BLaER1 (cell line): ENCODE measurements at regions not wholly inside any gene's neighbourhood (a gene's known extent, or its start where the extent isn't known, plus 50 kb on each side); places are given as distances from the start of the nearest gene placed in this dataset.
"Not testable (repeated sequence)": the region's sequence is repeated elsewhere in the genome, so short reads cannot be mapped to it uniquely, and the experiment has no call there.

Experiments
- H3K27ac ChIP-seq: shearing (Covaris generic); formaldehyde crosslinking; 2 replicates; pipeline ENCODE4 v1.8.1; 2022
- H3K27me3 ChIP-seq: shearing (Covaris generic); formaldehyde crosslinking; 2 replicates; pipeline ENCODE4 v1.8.1; 2022
- H3K36me3 ChIP-seq: shearing (Covaris generic); formaldehyde crosslinking; 2 replicates; pipeline ENCODE4 v1.8.1; 2022
- H3K4me1 ChIP-seq: shearing (Covaris generic); formaldehyde crosslinking; 2 replicates; pipeline ENCODE4 v1.8.1; 2022
- H3K4me2 ChIP-seq: shearing (Covaris generic); formaldehyde crosslinking; 2 replicates; pipeline ENCODE4 v1.8.1; 2022
- H3K4me3 ChIP-seq: shearing (Covaris generic); formaldehyde crosslinking; 2 replicates; pipeline ENCODE4 v1.8.1; 2022
- H3K9ac ChIP-seq: shearing (Covaris generic); formaldehyde crosslinking; 2 replicates; pipeline ENCODE4 v1.8.1; 2022
- H3K9me3 ChIP-seq: shearing (Covaris generic); formaldehyde crosslinking; 2 replicates; pipeline ENCODE4 v1.8.1; 2022
- H4K20me1 ChIP-seq: shearing (Covaris generic); formaldehyde crosslinking; 2 replicates; pipeline ENCODE4 v1.8.1; 2022
- Cebpa-rat ChIP-seq: shearing (Covaris generic); IDR thresholded peaks from 2 replicates; pipeline ENCODE4 v1.8.1; 2022

DNA sequence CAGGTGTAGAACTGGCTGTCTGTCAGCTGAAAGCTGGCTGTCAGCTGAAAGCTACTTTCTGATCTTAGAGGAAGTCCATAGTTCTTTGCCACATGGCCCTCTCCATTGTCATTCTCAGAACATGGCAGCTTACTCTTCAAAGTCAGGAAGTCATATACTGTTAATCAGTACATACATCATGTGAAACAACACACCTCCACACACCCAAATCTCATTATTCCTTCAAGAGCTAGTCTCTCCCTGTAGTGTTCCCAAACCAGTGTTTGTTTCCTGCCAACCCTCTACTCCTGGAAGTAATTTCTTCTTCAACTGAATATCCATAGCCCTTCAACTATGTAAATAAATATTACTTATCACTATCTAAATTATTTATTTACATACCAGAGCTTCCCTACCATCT lies 58.9 kb downstream of the OR5AK2 start:
- H4K20me1 ChIP-seq = no peaks in the 10 kb centered on the region
- no peaks in the 10 kb centered on the region for H3K27me3 ChIP-seq
- no peaks in the 10 kb centered on the region for H3K4me1 ChIP-seq
- TF ChIP-seq Cebpa-rat = no peak
- H3K4me2 ChIP-seq = no peak overlapping the region
- no peak overlapping the region for H3K9ac ChIP-seq
- no peaks in the 10 kb centered on the region for H3K36me3 ChIP-seq
- H3K9me3 ChIP-seq = no peaks in the 10 kb centered on the region
- H3K4me3 ChIP-seq = no peak overlapping the region
- H3K27ac ChIP-seq = no peak overlapping the region

GRCh38 chr11:57049749-57050148 lies 61.0 kb downstream of the OR5AK2 start:
- no peak overlapping the region for H3K4me3 ChIP-seq
- H3K9ac ChIP-seq = no peak overlapping the region
- no peaks in the 10 kb centered on the region for H3K27me3 ChIP-seq
- H3K4me2 ChIP-seq = no peak overlapping the region
- no peaks in the 10 kb centered on the region for H3K9me3 ChIP-seq
- H3K36me3 ChIP-seq = no peaks in the 10 kb centered on the region
- H3K27ac ChIP-seq = no peak overlapping the region
- no peak for TF ChIP-seq Cebpa-rat
- H4K20me1 ChIP-seq = no peaks in the 10 kb centered on the region
- no peaks in the 10 kb centered on the region for H3K4me1 ChIP-seq

DNA sequence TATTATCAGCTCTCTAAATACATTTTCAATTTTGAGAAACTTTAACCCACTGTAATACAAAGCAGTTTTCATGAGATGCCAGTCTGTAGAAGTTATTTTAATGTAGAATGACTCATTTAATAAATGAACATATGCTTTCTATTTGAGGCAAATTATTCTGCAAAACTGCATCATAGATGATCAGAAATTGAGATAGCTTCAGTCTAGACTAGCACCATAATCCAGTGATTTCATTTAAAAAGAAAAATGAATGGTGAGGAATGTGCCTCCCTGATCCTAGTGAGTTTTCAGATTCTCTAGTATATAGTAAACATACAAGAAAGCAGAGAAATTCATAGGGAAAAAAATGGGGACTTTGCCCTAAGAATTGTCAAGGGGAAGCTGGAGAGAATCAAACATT lies 66.1 kb downstream of the OR5AK2 start:
- Histone ChIP-seq H3K4me2 (no peak overlapping the region), H3K27ac (no peak overlapping the region), H3K4me1 (no peaks in the 10 kb centered on the region), H3K36me3 (no peaks in the 10 kb centered on the region), H3K9me3 (no peaks in the 10 kb centered on the region), H3K9ac (no peak overlapping the region), H4K20me1 (no peaks in the 10 kb centered on the region), H3K4me3 (no peak overlapping the region), H3K27me3 (no peaks in the 10 kb centered on the region)
- TF ChIP-seq Cebpa-rat = no peak

GRCh38 chr11:57055744-57056143 lies 67.0 kb downstream of the OR5AK2 start:
- Histone ChIP-seq H3K4me3 (no peak overlapping the region), H3K9ac (no peak overlapping the region), H3K27ac (no peak overlapping the region), H3K9me3 (no peaks in the 10 kb centered on the region), H4K20me1 (no peaks in the 10 kb centered on the region), H3K4me2 (no peak overlapping the region), H3K4me1 (no peaks in the 10 kb centered on the region), H3K27me3 (no peaks in the 10 kb centered on the region), H3K36me3 (no peaks in the 10 kb centered on the region)
- no peak for TF ChIP-seq Cebpa-rat

- H3K27me3 ChIP-seq = no peaks in the 10 kb centered on the region
- H3K4me2 ChIP-seq = no peak overlapping the region
- no peak for TF ChIP-seq Cebpa-rat
- no peak overlapping the region for H3K9ac ChIP-seq
- H3K4me3 ChIP-seq = no peak overlapping the region
- H3K36me3 ChIP-seq = no peaks in the 10 kb centered on the region
- H4K20me1 ChIP-seq = no peaks in the 10 kb centered on the region
- H3K9me3 ChIP-seq = no peaks in the 10 kb centered on the region
- H3K4me1 ChIP-seq = no peaks in the 10 kb centered on the region
- no peak overlapping the region for H3K27ac ChIP-seq
These were observed 68.0 kb downstream of the OR5AK2 start for GRCh38 chr11:57056735-57057134.

DNA sequence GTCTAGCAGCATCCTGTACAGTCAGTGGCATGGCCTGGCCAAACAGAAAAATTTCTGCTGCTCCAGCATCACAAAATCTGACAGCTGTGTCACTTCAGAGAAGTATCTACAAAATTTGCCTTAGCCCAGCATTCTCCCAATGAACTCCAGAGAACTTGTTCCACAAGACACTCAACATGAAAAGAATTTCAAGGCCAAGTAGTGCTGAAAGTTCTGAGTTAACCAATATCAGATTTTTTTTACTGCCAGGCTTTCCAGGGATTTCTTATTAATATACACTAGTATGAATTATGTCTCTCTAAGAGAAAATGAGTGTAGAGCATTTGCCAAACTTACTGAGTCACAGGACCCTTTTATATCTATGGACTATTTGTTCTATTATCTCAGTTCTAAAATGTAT lies 68.8 kb downstream of the OR5AK2 start:
- H3K36me3 ChIP-seq = no peaks in the 10 kb centered on the region
- H3K27ac ChIP-seq = no peak overlapping the region
- H3K27me3 ChIP-seq = no peaks in the 10 kb centered on the region
- H3K4me3 ChIP-seq = no peak overlapping the region
- no peak overlapping the region for H3K9ac ChIP-seq
- no peaks in the 10 kb centered on the region for H4K20me1 ChIP-seq
- no peak overlapping the region for H3K4me2 ChIP-seq
- peaks cover 5% of the 10 kb centered on the region; the same call in 1 of the 2 replicates for H3K9me3 ChIP-seq
- H3K4me1 ChIP-seq = no peaks in the 10 kb centered on the region
- no peak for TF ChIP-seq Cebpa-rat

DNA sequence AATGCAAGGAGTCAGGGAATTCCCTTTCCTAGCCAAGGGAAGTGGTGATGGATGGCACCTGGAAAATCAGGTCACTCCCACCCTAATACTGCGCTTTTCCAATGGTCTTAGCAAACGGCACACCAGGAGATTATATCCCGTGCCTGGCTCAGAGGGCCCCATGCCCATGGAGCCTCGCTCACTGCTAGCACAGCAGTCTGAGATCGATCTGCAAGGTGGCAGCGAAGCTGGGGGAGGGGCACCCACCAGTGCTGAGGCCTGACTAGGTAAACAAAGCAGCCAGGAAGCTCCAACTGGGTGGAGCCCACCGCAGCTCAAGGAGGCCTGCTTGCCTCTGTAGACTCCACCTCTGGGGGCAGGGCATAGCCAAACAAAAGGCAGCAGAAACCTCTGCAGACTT lies 74.2 kb downstream of the OR5AK2 start:
- not testable (repeated sequence) for H3K9ac ChIP-seq, H3K27me3 ChIP-seq, H3K36me3 ChIP-seq, H3K27ac ChIP-seq, H3K4me3 ChIP-seq, H3K4me1 ChIP-seq, H3K4me2 ChIP-seq, H4K20me1 ChIP-seq
- peaks cover 15% of the 10 kb centered on the region; the same call in 1 of the 2 replicates for H3K9me3 ChIP-seq

DNA sequence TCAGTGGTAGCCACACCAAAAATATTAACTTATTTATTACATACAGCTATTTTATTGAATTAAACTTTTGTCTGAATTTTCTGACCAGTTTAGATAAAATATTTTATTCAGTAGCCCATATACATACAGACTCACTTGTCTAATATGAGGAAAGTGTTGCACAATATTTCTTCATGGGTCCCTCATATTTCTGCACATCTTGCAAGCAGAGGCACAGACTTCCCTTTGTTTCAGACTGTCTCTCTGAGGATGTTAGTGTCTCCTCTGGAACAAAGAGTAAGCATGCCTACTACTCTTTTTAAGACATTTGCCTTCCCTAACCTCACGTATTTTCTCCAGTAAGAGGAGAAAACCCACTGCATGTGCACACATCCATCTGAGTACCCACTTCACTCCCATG lies 81.2 kb downstream of the OR5AK2 start:
- Histone ChIP-seq H3K4me3 (no peak overlapping the region), H3K4me2 (no peak overlapping the region), H3K36me3 (no peaks in the 10 kb centered on the region), H3K27me3 (no peaks in the 10 kb centered on the region), H3K9me3 (no peaks in the 10 kb centered on the region), H3K27ac (no peak overlapping the region), H4K20me1 (no peaks in the 10 kb centered on the region), H3K4me1 (no peaks in the 10 kb centered on the region), H3K9ac (no peak overlapping the region)
- TF ChIP-seq Cebpa-rat = no peak

DNA sequence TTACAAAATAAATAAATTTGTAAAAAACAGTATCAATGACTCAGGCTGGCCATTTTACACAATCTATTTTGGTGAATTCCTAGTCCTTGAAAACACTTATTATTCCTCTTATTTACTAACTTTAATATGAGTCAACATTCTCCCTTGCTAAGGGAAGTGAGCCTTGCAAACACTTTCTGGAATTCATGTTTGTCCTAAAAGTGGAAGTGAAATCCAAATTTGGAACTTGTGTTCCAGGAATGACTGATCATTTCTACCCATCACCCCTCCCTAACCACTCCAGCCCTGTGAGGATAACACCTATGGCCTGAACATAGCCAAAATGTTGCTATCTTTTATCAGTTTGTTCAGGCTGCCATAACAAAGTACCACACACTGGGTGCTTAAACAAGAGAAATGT lies 83.1 kb downstream of the OR5AK2 start:
- no peak for TF ChIP-seq Cebpa-rat
- Histone ChIP-seq H3K4me2 (no peak overlapping the region), H3K36me3 (no peaks in the 10 kb centered on the region), H3K9ac (no peak overlapping the region), H3K4me1 (no peaks in the 10 kb centered on the region), H4K20me1 (no peaks in the 10 kb centered on the region), H3K9me3 (no peaks in the 10 kb centered on the region), H3K27ac (no peak overlapping the region), H3K27me3 (no peaks in the 10 kb centered on the region), H3K4me3 (no peak overlapping the region)

DNA sequence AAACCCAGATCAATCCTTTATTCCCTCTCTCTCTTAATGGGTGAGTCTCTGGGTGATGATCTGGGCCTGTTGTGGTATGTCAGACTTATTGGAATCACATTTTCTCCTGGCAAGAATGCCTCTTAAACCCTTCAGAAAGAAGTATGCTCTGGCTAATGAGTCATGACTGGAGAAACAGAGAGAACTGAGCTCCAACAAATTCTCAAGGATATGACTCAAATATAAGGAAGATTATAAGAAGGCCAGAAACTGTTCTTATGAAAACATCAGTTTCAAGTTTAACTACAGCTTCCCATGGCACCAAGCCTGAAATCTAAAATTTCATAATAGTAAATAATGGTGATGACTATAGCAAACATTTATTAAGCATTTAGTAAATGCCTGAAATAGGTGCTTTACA lies 83.9 kb downstream of the OR5AK2 start:
- H3K9ac ChIP-seq = no peak overlapping the region
- H3K27me3 ChIP-seq = no peaks in the 10 kb centered on the region
- TF ChIP-seq Cebpa-rat = no peak
- H3K36me3 ChIP-seq = no peaks in the 10 kb centered on the region
- no peaks in the 10 kb centered on the region for H3K9me3 ChIP-seq
- no peaks in the 10 kb centered on the region for H4K20me1 ChIP-seq
- H3K27ac ChIP-seq = no peak overlapping the region
- H3K4me3 ChIP-seq = no peak overlapping the region
- no peaks in the 10 kb centered on the region for H3K4me1 ChIP-seq
- H3K4me2 ChIP-seq = no peak overlapping the region

- no peak for TF ChIP-seq Cebpa-rat
- Histone ChIP-seq H3K9me3 (no peaks in the 10 kb centered on the region), H4K20me1 (no peaks in the 10 kb centered on the region), H3K9ac (no peak overlapping the region), H3K4me1 (no peaks in the 10 kb centered on the region), H3K4me3 (no peak overlapping the region), H3K4me2 (no peak overlapping the region), H3K27me3 (no peaks in the 10 kb centered on the region), H3K36me3 (no peaks in the 10 kb centered on the region), H3K27ac (no peak overlapping the region)
These were observed 84.4 kb downstream of the OR5AK2 start for GRCh38 chr11:57073128-57073527.
